IMR-90 (cell line): ENCODE measurements at regions not wholly inside any gene's neighbourhood (a gene's known extent, or its start where the extent isn't known, plus 50 kb on each side); places are given as distances from the start of the nearest gene placed in this dataset.

Experiments
- ATAC-seq: fragments of 200-7000 bp; cut with Tn5 transposase; 2 replicates; pipeline ENCODE4 v1.9.1; 2020; ENCODE audit warnings: low read depth, mild to moderate bottlenecking, moderate library complexity
- BruUV-seq: library from RNA; stranded (reverse); fragments of 400-500 nt; replicated peaks from 2 replicates; lab custom pipeline; 2021; lab: Mats Ljungman, UMichigan
- CTCF ChIA-PET: fragments of 300-600 bp; formaldehyde crosslinking; extraction: SDS; loops from one replicate; lab custom pipeline; 2021; ENCODE audit warnings: antibody characterized with exemption; lab: Yijun Ruan, JAX
- POLR2A ChIA-PET: fragments of 300-600 bp; sonication (Branson Sonifier 250); formaldehyde crosslinking; loops from one replicate; lab custom pipeline; 2022; ENCODE audit warnings: antibody characterized with exemption; ENCODE audit not compliant: unreplicated experiment; lab: Charles Lee
- DNase-seq: peaks from one replicate; pipeline ENCODE4 v3.0.0; 2013
- H2AFZ ChIP-seq: replicated peaks from 2 replicates; pipeline ENCODE3; 2013; ENCODE audit warnings: low read length, mild to moderate bottlenecking; ENCODE audit not compliant: poor library complexity
- H2AK5ac ChIP-seq: 2 replicates; pipeline ENCODE4 v1.6.1; 2013; ENCODE audit warnings: low read depth, low read length, inconsistent platforms
- H2AK9ac ChIP-seq: replicated peaks from 2 replicates; pipeline ENCODE3; 2013; ENCODE audit warnings: mild to moderate bottlenecking, low read depth, low read length, moderate library complexity; ENCODE audit not compliant: poor library complexity
- H2BK120ac ChIP-seq: 2 replicates; pipeline ENCODE4 v1.6.1; 2013; ENCODE audit warnings: low read depth, low read length, inconsistent platforms
- H2BK15ac ChIP-seq: 3 replicates; pipeline ENCODE4 v1.6.1; 2013; ENCODE audit warnings: low read depth, low read length, inconsistent platforms
- H2BK20ac ChIP-seq: 2 replicates; pipeline ENCODE4 v1.6.1; 2013; ENCODE audit warnings: low read depth, mild to moderate bottlenecking, inconsistent platforms, low read length, moderate library complexity
- H2BK5ac ChIP-seq: 2 replicates; pipeline ENCODE4 v1.6.1; 2013; ENCODE audit warnings: mild to moderate bottlenecking, low read depth, low read length, inconsistent platforms; ENCODE audit not compliant: poor library complexity, severe bottlenecking
- H3K14ac ChIP-seq: replicated peaks from 2 replicates; pipeline ENCODE4 v1.6.1; 2013; ENCODE audit warnings: low read depth, low read length, inconsistent platforms
- H3K18ac ChIP-seq: 2 replicates; pipeline ENCODE4 v1.6.1; 2013; ENCODE audit warnings: low read depth, low read length, control low read depth
- H3K23ac ChIP-seq: 2 replicates; pipeline ENCODE4 v1.6.1; 2013; ENCODE audit warnings: low read depth, low read length, inconsistent platforms
- H3K27ac ChIP-seq: 2 replicates; pipeline ENCODE4 v1.5.1; 2013; ENCODE audit warnings: mild to moderate bottlenecking, control low read depth, low read length; ENCODE audit not compliant: insufficient read depth
- H3K27me3 ChIP-seq: 2 replicates; pipeline ENCODE4 v1.6.1; 2013; ENCODE audit warnings: low read length; ENCODE audit not compliant: control insufficient read depth, insufficient read depth
- H3K36me3 ChIP-seq: 2 replicates; pipeline ENCODE4 v1.6.1; 2013; ENCODE audit warnings: low read length, mixed read lengths; ENCODE audit not compliant: control insufficient read depth, insufficient read depth
- H3K4ac ChIP-seq: 2 replicates; pipeline ENCODE4 v1.6.1; 2013; ENCODE audit warnings: low read depth, low read length, inconsistent platforms
- H3K4me1 ChIP-seq: 2 replicates; pipeline ENCODE4 v1.6.1; 2013; ENCODE audit warnings: low read length, mixed read lengths; ENCODE audit not compliant: control insufficient read depth, insufficient read depth
- H3K4me2 ChIP-seq: 2 replicates; pipeline ENCODE4 v1.6.1; 2013; ENCODE audit warnings: low read depth, mild to moderate bottlenecking, control low read depth, low read length, moderate library complexity
- H3K4me3 ChIP-seq: 2 replicates; pipeline ENCODE4 v1.5.1; 2013; ENCODE audit warnings: low read depth, mild to moderate bottlenecking, control low read depth, low read length, moderate library complexity; ENCODE audit not compliant: insufficient read depth
- H3K56ac ChIP-seq: 2 replicates; pipeline ENCODE4 v1.6.1; 2013; ENCODE audit warnings: low read length, inconsistent platforms; ENCODE audit not compliant: insufficient read depth; ENCODE audit errors: extremely low read depth
- H3K79me1 ChIP-seq, 2 experiments: 2 replicates each; pipeline ENCODE4 v1.6.1; 2013; ENCODE audit warnings: low read length in 2 of 2, inconsistent platforms in 1 of 2, low read depth in 1 of 2
- H3K9ac ChIP-seq: 2 replicates; pipeline ENCODE4 v1.6.1; 2013; ENCODE audit warnings: low read depth, low read length, control low read depth
- H3K9me1 ChIP-seq: 2 replicates; pipeline ENCODE4 v1.6.1; 2013; ENCODE audit warnings: low read length, inconsistent platforms; ENCODE audit not compliant: insufficient read depth
- H3K9me3 ChIP-seq: 2 replicates; pipeline ENCODE4 v1.6.1; 2013; ENCODE audit warnings: low read length; ENCODE audit not compliant: control insufficient read depth, insufficient read depth
- H4K20me1 ChIP-seq: 2 replicates; pipeline ENCODE4 v1.6.1; 2013; ENCODE audit warnings: low read length, inconsistent platforms; ENCODE audit not compliant: insufficient read depth
- H4K5ac ChIP-seq: 2 replicates; pipeline ENCODE4 v1.6.1; 2013; ENCODE audit warnings: mild to moderate bottlenecking, low read depth, low read length, control low read depth
- H4K8ac ChIP-seq, 2 experiments: 2 replicates each; pipeline ENCODE4 v1.6.1; 2013; ENCODE audit warnings: low read depth in 2 of 2, low read length in 2 of 2, control low read depth in 1 of 2, inconsistent platforms in 1 of 2
- H4K91ac ChIP-seq: 2 replicates; pipeline ENCODE4 v1.6.1; 2013; ENCODE audit warnings: low read depth, low read length, inconsistent platforms; ENCODE audit not compliant: insufficient read depth
- RCOR1 ChIP-seq: IDR thresholded peaks from 2 replicates; pipeline ENCODE4 v1.6.1; 2012; ENCODE audit warnings: mild to moderate bottlenecking, low read length, improper control_type of control experiment; ENCODE audit not compliant: insufficient replicate concordance
- WGBS, 2 experiments: methylation state at CpG; one replicate each; pipeline versions ENCODE4 v1.1.5 to v1.1.7; 2013; ENCODE audit warnings: missing lambda C conversion rate in 2 of 2; ENCODE audit not compliant: insufficient read length in 1 of 2; ENCODE audit errors: extremely low coverage in 2 of 2; 5-methylcytosine and 5-hydroxymethylcytosine counted together
- dilution Hi-C: fragments of 300-500 bp; cut with HindIII; formaldehyde crosslinking; loops from one replicate; pipeline ENCODE4 v1.14.3; 2018; ENCODE audit warnings: low sequenced_read_pairs; ENCODE audit not compliant: unreplicated experiment
- in situ Hi-C: fragments of 300-500 bp; cut with MboI; formaldehyde crosslinking; loops from 3 replicates; pipeline ENCODE4 v1.14.3; 2019; ENCODE audit warnings: low sequenced_read_pairs, inconsistent platforms, mixed read lengths
- intact Hi-C: fragments of 100-400 bp; cut with micrococcal nuclease; formaldehyde crosslinking; loops from 2 replicates; pipeline ENCODE4 v1.10.0; 2022

GRCh38 chr5:100319885-100320284 lies 215.3 kb upstream of the FAM174A start:
- POLR2A ChIA-PET, result no interaction called here

More at GRCh38 chr5:100319885-100320284, 215.3 kb upstream of the FAM174A start:
- no peak for TF ChIP-seq RCOR1
- Histone ChIP-seq H4K8ac (no peak overlapping the region), H3K9me3 (peaks cover 2% of the 10 kb centered on the region; the same call in 1 of the 2 replicates), H3K4me2 (no peak overlapping the region), H3K79me1 (no peaks in the 10 kb centered on the region), H2BK15ac (no peak overlapping the region), H3K56ac (no peak overlapping the region), H2BK120ac (no peak overlapping the region), H2BK5ac (no peak overlapping the region), H3K18ac (no peak overlapping the region), H3K36me3 (no peaks in the 10 kb centered on the region), H3K27ac (no peak overlapping the region), H3K9ac (no peak overlapping the region), H3K27me3 (no peaks in the 10 kb centered on the region), H3K4ac (no peak overlapping the region), H2AFZ (no peak overlapping the region), H4K91ac (no peak overlapping the region), H4K20me1 (no peaks in the 10 kb centered on the region), H3K23ac (no peak overlapping the region), H3K9me1 (no peaks in the 10 kb centered on the region), H4K5ac (no peak overlapping the region), H2BK20ac (no peak overlapping the region), H3K14ac (no peak overlapping the region), H3K4me1 (no peaks in the 10 kb centered on the region), H3K4me3 (no peak overlapping the region), H2AK9ac (no peak overlapping the region), H2AK5ac (no peak overlapping the region)
- ATAC-seq, result no peak
- dilution Hi-C loops (no loop called here), intact Hi-C loops (no loop called here), in situ Hi-C loops (no loop called here)
- no CpG with 5 or more reads among the region's 2 CpGs for WGBS, 2 experiments
- CTCF ChIA-PET, result no interaction called here
- BruUV-seq, result no TSS peak
- no peak for DNase-seq
